Omental fat pad (tissue), 3 donors: ENCODE measurements at regions not wholly inside any gene's neighbourhood (a gene's known extent, or its start where the extent isn't known, plus 50 kb on each side); places are given as distances from the start of the nearest gene placed in this dataset.
"Not testable (repeated sequence)": the region's sequence is repeated elsewhere in the genome, so short reads cannot be mapped to it uniquely, and the experiment has no call there.

Experiments used
- ATAC-seq: fragments of 150-250 bp; one replicate; pipeline ENCODE4 v1.9.1; 2016; ENCODE audit warnings: mild to moderate bottlenecking, moderate library complexity; ENCODE audit not compliant: low FRiP score
- DNase-seq: peaks from one replicate; pipeline ENCODE4 v3.0.0-alpha.2; 2019; ENCODE audit warnings: low spot score
- CTCF ChIP-seq, 3 donors: fragments of 450-650 bp; IDR thresholded peaks; one replicate each; pipeline ENCODE4 v1.5.1; 2016 to 2017; ENCODE audit warnings: antibody characterized with exemption in 3 of 3, mild to moderate bottlenecking in 3 of 3, moderate library complexity in 2 of 3

GRCh38 chr5:118070041-118070440, 918.3 kb downstream of the DTWD2 start:
- DNase-seq = no peak
- no peak for TF ChIP-seq CTCF (IDR thresholded peaks at IDR 0.05)
- ATAC-seq = no peak

GRCh38 chr5:118069452-118069851, 918.9 kb downstream of the DTWD2 start:
- ATAC-seq = no peak
- no peak for DNase-seq
- TF ChIP-seq CTCF (IDR thresholded peaks at IDR 0.05) = no peak

- ATAC-seq = no peak
- no peak for DNase-seq
- TF ChIP-seq CTCF (IDR thresholded peaks at IDR 0.05) = no peak
Observed at GRCh38 chr5:118068886-118069285, 919.5 kb downstream of the DTWD2 start.

- ATAC-seq, DNase-seq: not testable (repeated sequence)
Observed at GRCh38 chr5:118063836-118064235, 924.5 kb downstream of the DTWD2 start.

GRCh38 chr5:118060833-118061232, 927.5 kb downstream of the DTWD2 start:
- ATAC-seq (no peak), DNase-seq (no peak)
- TF ChIP-seq CTCF (IDR thresholded peaks at IDR 0.05) = no peak

GRCh38 chr5:118052503-118052902, 935.8 kb downstream of the DTWD2 start:
- TF ChIP-seq CTCF (IDR thresholded peaks at IDR 0.05) = no peak
- no peak for DNase-seq
- no peak for ATAC-seq

GRCh38 chr5:118044169-118044568, 944.2 kb downstream of the DTWD2 start:
- DNase-seq = no peak
- no peak for ATAC-seq
- no peak for TF ChIP-seq CTCF (IDR thresholded peaks at IDR 0.05)

GRCh38 chr5:118043531-118043930, 944.8 kb downstream of the DTWD2 start:
- no peak for ATAC-seq
- DNase-seq = no peak
- TF ChIP-seq CTCF (IDR thresholded peaks at IDR 0.05) = no peak
